GM21390 (cell line): ENCODE measurements at regions not wholly inside any gene's neighbourhood (a gene's known extent, or its start where the extent isn't known, plus 50 kb on each side); places are given as distances from the start of the nearest gene placed in this dataset.
"Not testable (repeated sequence)": the region's sequence is repeated elsewhere in the genome, so short reads cannot be mapped to it uniquely, and the experiment has no call there.

Experiments
- ATAC-seq: cut with Tn5 transposase; IDR thresholded peaks from one replicate; pipeline ENCODE4 v1.9.1; 2021; ENCODE audit not compliant: unreplicated experiment

GRCh38 chr12:63508543-63508942 lies 159.8 kb downstream of the DPY19L2 start:
- ATAC-seq, result no peak

- no peak for ATAC-seq
These were observed 168.7 kb downstream of the DPY19L2 start for GRCh38 chr12:63499567-63499966.

GRCh38 chr12:63498239-63498638 lies 170.1 kb downstream of the DPY19L2 start:
- ATAC-seq, result no peak

GRCh38 chr12:63496654-63497053 lies 171.6 kb downstream of the DPY19L2 start:
- ATAC-seq, result no peak

- ATAC-seq, result no peak
These were observed 172.3 kb downstream of the DPY19L2 start for GRCh38 chr12:63495974-63496373.

- not testable (repeated sequence) for ATAC-seq
These were observed 174.9 kb downstream of the DPY19L2 start for GRCh38 chr12:63493357-63493756.

- no peak for ATAC-seq
These were observed 188.1 kb downstream of the DPY19L2 start for GRCh38 chr12:63480186-63480585.

GRCh38 chr12:63470161-63470560 lies 198.1 kb downstream of the DPY19L2 start:
- no peak for ATAC-seq

GRCh38 chr12:63467951-63468350 lies 200.3 kb downstream of the DPY19L2 start:
- ATAC-seq, result no peak

- no peak for ATAC-seq
These were observed 210.4 kb downstream of the DPY19L2 start for GRCh38 chr12:63457857-63458256.

GRCh38 chr12:63457428-63457827 lies 210.9 kb downstream of the DPY19L2 start:
- no peak for ATAC-seq

- ATAC-seq, result no peak
These were observed 217.5 kb downstream of the DPY19L2 start for GRCh38 chr12:63450816-63451215.

- ATAC-seq, result no peak
These were observed 218.0 kb downstream of the DPY19L2 start for GRCh38 chr12:63450334-63450733.

- no peak for ATAC-seq
These were observed 222.9 kb downstream of the DPY19L2 start for GRCh38 chr12:63445224-63445880.

GRCh38 chr12:63440048-63440447 lies 228.2 kb downstream of the DPY19L2 start:
- no peak for ATAC-seq

- not testable (repeated sequence) for ATAC-seq
These were observed 233.9 kb downstream of the DPY19L2 start for GRCh38 chr12:63434384-63434783.

GRCh38 chr12:63427969-63428368 lies 240.3 kb downstream of the DPY19L2 start:
- ATAC-seq, result not testable (repeated sequence)

GRCh38 chr12:63427029-63427428 lies 241.3 kb downstream of the DPY19L2 start:
- ATAC-seq, result not testable (repeated sequence)

GRCh38 chr12:63424671-63425070 lies 243.6 kb downstream of the DPY19L2 start:
- ATAC-seq, result no peak

- no peak for ATAC-seq
These were observed 244.5 kb downstream of the DPY19L2 start for GRCh38 chr12:63423839-63424238.

- peak; percentile 95 for ATAC-seq
These were observed 248.1 kb downstream of the DPY19L2 start for GRCh38 chr12:63420206-63420644.

GRCh38 chr12:63419154-63419553 lies 249.1 kb downstream of the DPY19L2 start:
- no peak for ATAC-seq

GRCh38 chr12:63416788-63417187 lies 251.5 kb downstream of the DPY19L2 start:
- no peak for ATAC-seq
